ENCODE measurements at regions not wholly inside any gene's neighbourhood (a gene's known extent, or its start where the extent isn't known, plus 50 kb on each side); places are given as distances from the start of the nearest gene placed in this dataset.

DNA sequence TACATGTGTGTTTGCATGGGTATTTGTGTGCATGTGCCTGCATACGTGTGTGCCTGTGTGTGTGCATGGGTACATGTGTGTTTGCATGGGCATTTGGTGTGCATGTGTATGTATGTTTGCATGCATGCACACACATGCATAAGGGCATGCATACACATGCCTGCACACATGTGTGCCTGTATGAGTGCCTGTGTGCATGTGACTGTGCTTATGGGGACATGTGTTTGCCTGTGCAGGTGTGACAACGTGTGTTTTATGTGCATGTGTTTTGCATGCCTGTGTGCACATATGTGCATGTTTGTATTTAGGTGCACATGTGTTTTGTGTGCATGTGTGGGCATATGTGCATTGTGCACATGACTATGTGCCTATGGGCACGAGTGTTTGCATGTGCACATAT is 165.7 kb downstream of the ERMARD start:
- H3F3A ChIP-seq (replicated peaks; ENCODE audit: low read depth): 0 out of 2 replicates have a peak, but pooled peaks cover 5% of the 10 kb centered on the region

More for the DNA sequence above, 165.7 kb downstream of the ERMARD start:
- Mint-ChIP-seq H3K36me3 (ENCODE audit: low read depth) (peaks cover 5% of the 10 kb centered on the region; the same call in 1 of the 3 replicates), H3K4me1 (peaks cover 5% of the 10 kb centered on the region), H3K4me3 (no peak overlapping the region), H3K27ac (no peak overlapping the region), H3K27me3 (ENCODE audit: insufficient read depth, low read depth, poor library complexity) (peaks cover 6% of the 10 kb centered on the region), H3K9me3 (peaks cover 7% of the 10 kb centered on the region)
- H2AFZ ChIP-seq: no peak overlapping the region
- H3K36me3 ChIP-seq (ENCODE audit: insufficient read depth): no peaks in the 10 kb centered on the region
- no peaks in the 10 kb centered on the region for H3K4me1 ChIP-seq (ENCODE audit: insufficient read depth)
- no peaks in the 10 kb centered on the region for H3K27me3 ChIP-seq (ENCODE audit: insufficient read depth)
- H3K4me2 ChIP-seq: no peak overlapping the region
- TF ChIP-seq, protein P1, sequence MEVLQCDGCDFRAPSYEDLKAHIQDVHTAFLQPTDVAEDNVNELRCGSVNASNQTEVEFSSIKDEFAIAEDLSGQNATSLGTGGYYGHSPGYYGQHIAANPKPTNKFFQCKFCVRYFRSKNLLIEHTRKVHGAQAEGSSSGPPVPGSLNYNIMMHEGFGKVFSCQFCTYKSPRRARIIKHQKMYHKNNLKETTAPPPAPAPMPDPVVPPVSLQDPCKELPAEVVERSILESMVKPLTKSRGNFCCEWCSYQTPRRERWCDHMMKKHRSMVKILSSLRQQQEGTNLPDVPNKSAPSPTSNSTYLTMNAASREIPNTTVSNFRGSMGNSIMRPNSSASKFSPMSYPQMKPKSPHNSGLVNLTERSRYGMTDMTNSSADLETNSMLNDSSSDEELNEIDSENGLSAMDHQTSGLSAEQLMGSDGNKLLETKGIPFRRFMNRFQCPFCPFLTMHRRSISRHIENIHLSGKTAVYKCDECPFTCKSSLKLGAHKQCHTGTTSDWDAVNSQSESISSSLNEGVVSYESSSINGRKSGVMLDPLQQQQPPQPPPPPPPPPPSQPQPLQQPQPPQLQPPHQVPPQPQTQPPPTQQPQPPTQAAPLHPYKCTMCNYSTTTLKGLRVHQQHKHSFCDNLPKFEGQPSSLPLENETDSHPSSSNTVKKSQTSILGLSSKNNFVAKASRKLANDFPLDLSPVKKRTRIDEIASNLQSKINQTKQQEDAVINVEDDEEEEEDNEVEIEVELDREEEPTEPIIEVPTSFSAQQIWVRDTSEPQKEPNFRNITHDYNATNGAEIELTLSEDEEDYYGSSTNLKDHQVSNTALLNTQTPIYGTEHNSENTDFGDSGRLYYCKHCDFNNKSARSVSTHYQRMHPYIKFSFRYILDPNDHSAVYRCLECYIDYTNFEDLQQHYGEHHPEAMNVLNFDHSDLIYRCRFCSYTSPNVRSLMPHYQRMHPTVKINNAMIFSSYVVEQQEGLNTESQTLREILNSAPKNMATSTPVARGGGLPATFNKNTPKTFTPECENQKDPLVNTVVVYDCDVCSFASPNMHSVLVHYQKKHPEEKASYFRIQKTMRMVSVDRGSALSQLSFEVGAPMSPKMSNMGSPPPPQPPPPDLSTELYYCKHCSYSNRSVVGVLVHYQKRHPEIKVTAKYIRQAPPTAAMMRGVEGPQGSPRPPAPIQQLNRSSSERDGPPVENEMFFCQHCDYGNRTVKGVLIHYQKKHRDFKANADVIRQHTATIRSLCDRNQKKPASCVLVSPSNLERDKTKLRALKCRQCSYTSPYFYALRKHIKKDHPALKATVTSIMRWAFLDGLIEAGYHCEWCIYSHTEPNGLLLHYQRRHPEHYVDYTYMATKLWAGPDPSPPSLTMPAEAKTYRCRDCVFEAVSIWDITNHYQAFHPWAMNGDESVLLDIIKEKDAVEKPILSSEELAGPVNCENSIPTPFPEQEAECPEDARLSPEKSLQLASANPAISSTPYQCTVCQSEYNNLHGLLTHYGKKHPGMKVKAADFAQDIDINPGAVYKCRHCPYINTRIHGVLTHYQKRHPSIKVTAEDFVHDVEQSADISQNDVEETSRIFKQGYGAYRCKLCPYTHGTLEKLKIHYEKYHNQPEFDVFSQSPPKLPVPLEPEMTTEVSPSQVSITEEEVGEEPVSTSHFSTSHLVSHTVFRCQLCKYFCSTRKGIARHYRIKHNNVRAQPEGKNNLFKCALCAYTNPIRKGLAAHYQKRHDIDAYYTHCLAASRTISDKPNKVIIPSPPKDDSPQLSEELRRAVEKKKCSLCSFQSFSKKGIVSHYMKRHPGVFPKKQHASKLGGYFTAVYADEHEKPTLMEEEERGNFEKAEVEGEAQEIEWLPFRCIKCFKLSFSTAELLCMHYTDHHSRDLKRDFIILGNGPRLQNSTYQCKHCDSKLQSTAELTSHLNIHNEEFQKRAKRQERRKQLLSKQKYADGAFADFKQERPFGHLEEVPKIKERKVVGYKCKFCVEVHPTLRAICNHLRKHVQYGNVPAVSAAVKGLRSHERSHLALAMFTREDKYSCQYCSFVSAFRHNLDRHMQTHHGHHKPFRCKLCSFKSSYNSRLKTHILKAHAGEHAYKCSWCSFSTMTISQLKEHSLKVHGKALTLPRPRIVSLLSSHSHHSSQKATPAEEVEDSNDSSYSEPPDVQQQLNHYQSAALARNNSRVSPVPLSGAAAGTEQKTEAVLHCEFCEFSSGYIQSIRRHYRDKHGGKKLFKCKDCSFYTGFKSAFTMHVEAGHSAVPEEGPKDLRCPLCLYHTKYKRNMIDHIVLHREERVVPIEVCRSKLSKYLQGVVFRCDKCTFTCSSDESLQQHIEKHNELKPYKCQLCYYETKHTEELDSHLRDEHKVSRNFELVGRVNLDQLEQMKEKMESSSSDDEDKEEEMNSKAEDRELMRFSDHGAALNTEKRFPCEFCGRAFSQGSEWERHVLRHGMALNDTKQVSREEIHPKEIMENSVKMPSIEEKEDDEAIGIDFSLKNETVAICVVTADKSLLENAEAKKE (CRISPR knock-in tag; IDR thresholded peaks at IDR 0.05): no peak
- TF ChIP-seq, protein P2, sequence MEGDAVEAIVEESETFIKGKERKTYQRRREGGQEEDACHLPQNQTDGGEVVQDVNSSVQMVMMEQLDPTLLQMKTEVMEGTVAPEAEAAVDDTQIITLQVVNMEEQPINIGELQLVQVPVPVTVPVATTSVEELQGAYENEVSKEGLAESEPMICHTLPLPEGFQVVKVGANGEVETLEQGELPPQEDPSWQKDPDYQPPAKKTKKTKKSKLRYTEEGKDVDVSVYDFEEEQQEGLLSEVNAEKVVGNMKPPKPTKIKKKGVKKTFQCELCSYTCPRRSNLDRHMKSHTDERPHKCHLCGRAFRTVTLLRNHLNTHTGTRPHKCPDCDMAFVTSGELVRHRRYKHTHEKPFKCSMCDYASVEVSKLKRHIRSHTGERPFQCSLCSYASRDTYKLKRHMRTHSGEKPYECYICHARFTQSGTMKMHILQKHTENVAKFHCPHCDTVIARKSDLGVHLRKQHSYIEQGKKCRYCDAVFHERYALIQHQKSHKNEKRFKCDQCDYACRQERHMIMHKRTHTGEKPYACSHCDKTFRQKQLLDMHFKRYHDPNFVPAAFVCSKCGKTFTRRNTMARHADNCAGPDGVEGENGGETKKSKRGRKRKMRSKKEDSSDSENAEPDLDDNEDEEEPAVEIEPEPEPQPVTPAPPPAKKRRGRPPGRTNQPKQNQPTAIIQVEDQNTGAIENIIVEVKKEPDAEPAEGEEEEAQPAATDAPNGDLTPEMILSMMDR (conservative IDR thresholded peaks at IDR 0.05; ENCODE audit: low read depth in 2 of 2): no peak
- no peak for TF ChIP-seq EZH2 (IDR thresholded peaks at IDR 0.05; ENCODE audit: low read depth, unreplicated experiment)
- no peak for TF ChIP-seq JUNB (IDR thresholded peaks at IDR 0.05; ENCODE audit: unreplicated experiment)
- no peak for TF ChIP-seq STAT1 (IDR thresholded peaks at IDR 0.05; ENCODE audit: unreplicated experiment)
- no peak for TF ChIP-seq ZNF331 (CRISPR knock-in tag; IDR thresholded peaks at IDR 0.05; ENCODE audit: low read depth)
- no peak for TF ChIP-seq CREB1 (CRISPR knock-in tag; IDR thresholded peaks at IDR 0.05; ENCODE audit: low read depth)
- TF ChIP-seq, protein P3, sequence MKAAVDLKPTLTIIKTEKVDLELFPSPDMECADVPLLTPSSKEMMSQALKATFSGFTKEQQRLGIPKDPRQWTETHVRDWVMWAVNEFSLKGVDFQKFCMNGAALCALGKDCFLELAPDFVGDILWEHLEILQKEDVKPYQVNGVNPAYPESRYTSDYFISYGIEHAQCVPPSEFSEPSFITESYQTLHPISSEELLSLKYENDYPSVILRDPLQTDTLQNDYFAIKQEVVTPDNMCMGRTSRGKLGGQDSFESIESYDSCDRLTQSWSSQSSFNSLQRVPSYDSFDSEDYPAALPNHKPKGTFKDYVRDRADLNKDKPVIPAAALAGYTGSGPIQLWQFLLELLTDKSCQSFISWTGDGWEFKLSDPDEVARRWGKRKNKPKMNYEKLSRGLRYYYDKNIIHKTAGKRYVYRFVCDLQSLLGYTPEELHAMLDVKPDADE (IDR thresholded peaks at IDR 0.05): no peak
- no peak for TF ChIP-seq ZNF114 (CRISPR knock-in tag; IDR thresholded peaks at IDR 0.05)
- no peak for TF ChIP-seq NANOG (IDR thresholded peaks at IDR 0.05; ENCODE audit: borderline replicate concordance)
- no peak for TF ChIP-seq POLR2AphosphoS5 (IDR thresholded peaks at IDR 0.05; ENCODE audit: low read depth)
- TF ChIP-seq, protein P4, sequence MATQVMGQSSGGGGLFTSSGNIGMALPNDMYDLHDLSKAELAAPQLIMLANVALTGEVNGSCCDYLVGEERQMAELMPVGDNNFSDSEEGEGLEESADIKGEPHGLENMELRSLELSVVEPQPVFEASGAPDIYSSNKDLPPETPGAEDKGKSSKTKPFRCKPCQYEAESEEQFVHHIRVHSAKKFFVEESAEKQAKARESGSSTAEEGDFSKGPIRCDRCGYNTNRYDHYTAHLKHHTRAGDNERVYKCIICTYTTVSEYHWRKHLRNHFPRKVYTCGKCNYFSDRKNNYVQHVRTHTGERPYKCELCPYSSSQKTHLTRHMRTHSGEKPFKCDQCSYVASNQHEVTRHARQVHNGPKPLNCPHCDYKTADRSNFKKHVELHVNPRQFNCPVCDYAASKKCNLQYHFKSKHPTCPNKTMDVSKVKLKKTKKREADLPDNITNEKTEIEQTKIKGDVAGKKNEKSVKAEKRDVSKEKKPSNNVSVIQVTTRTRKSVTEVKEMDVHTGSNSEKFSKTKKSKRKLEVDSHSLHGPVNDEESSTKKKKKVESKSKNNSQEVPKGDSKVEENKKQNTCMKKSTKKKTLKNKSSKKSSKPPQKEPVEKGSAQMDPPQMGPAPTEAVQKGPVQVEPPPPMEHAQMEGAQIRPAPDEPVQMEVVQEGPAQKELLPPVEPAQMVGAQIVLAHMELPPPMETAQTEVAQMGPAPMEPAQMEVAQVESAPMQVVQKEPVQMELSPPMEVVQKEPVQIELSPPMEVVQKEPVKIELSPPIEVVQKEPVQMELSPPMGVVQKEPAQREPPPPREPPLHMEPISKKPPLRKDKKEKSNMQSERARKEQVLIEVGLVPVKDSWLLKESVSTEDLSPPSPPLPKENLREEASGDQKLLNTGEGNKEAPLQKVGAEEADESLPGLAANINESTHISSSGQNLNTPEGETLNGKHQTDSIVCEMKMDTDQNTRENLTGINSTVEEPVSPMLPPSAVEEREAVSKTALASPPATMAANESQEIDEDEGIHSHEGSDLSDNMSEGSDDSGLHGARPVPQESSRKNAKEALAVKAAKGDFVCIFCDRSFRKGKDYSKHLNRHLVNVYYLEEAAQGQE (IDR thresholded peaks at IDR 0.05; ENCODE audit: unreplicated experiment): no peak
- TF ChIP-seq EZH2phosphoT487 (IDR thresholded peaks at IDR 0.05; ENCODE audit: unreplicated experiment): no peak
- no peaks in the 10 kb centered on the region for H3K79me2 ChIP-seq (replicated peaks; ENCODE audit: insufficient read depth)
- ATAC-seq (no peak), DNase-seq (ENCODE audit: low spot score) (no peak)
- H3K27ac ChIP-seq (ENCODE audit: low read depth): no peak overlapping the region
- no peaks in the 10 kb centered on the region for H4K20me1 ChIP-seq (replicated peaks; ENCODE audit: insufficient read depth)
- H3K9me2 ChIP-seq (ENCODE audit: insufficient read depth): no peaks in the 10 kb centered on the region
- H3K4me3 ChIP-seq: no peak overlapping the region

Measured in GM23338 (cell line).